ENCODE measurements at regions not wholly inside any gene's neighbourhood (a gene's known extent, or its start where the extent isn't known, plus 50 kb on each side); places are given as distances from the start of the nearest gene placed in this dataset.
"Not testable (repeated sequence)": the region's sequence is repeated elsewhere in the genome, so short reads cannot be mapped to it uniquely, and the experiment has no call there.

GRCh38 chr10:37480596-37480995, 355.2 kb downstream of the ANKRD30A start:
- H3K4me3 ChIP-seq; POLR2A ChIA-PET; BruUV-seq (replicated peaks); in situ Hi-C loops (cut with MboI); CTCF ChIA-PET; H3K27me3 ChIP-seq (replicated peaks in 1 of 2; ENCODE audit: control insufficient read depth in 2 of 2, insufficient read depth in 2 of 2, low read length in 1 of 2); H3K9me3 ChIP-seq (replicated peaks; ENCODE audit: control insufficient read depth, insufficient read depth, low read length); intact Hi-C loops (cut with micrococcal nuclease; ENCODE audit: unreplicated experiment); H3K79me2 ChIP-seq (ENCODE audit: control insufficient read depth, insufficient read depth, low read length); H3K9ac ChIP-seq (ENCODE audit: control insufficient read depth, insufficient read depth, low read length); RAD21 ChIA-PET (ENCODE audit: unreplicated experiment); DNase-seq (ENCODE audit: low read depth, low spot score); ATAC-seq; H3K27ac ChIP-seq (ENCODE audit: control insufficient read depth, insufficient read depth); H3K4me1 ChIP-seq (ENCODE audit: control insufficient read depth, insufficient read depth, low read length); H4K20me1 ChIP-seq (ENCODE audit: control insufficient read depth, insufficient read depth); H3K36me3 ChIP-seq (ENCODE audit: control insufficient read depth in 2 of 2, insufficient read depth in 2 of 2, low read length in 1 of 2); H3K4me2 ChIP-seq (ENCODE audit: control insufficient read depth, insufficient read depth); FAIRE-seq; H2AFZ ChIP-seq (ENCODE audit: control insufficient read depth, low read depth, low read length): not testable (repeated sequence)
- SMC1A ChIA-PET (ENCODE audit: uncharacterized antibody, unreplicated experiment) = interaction anchor here (1.5 kb wide), 1 partner anchor 8 kb away, joined by 3 read pairs; no protein-coding TSS in a partner anchor
- WGBS (ENCODE audit: insufficient coverage, insufficient replicate concordance, low lambda C conversion rate, missing lambda C conversion rate) = 41% methylated on average over 5 of the region's 5 CpGs

GRCh38 chr10:37479469-37479868, 354.1 kb downstream of the ANKRD30A start:
- Histone ChIP-seq H3K27me3 (replicated peaks in 1 of 2; ENCODE audit: control insufficient read depth in 2 of 2, insufficient read depth in 2 of 2, low read length in 1 of 2) (no peaks in the 10 kb centered on the region), H3K4me2 (ENCODE audit: control insufficient read depth, insufficient read depth) (no peak overlapping the region), H3K9ac (ENCODE audit: control insufficient read depth, insufficient read depth, low read length) (no peak overlapping the region), H3K36me3 (ENCODE audit: control insufficient read depth in 2 of 2, insufficient read depth in 2 of 2, low read length in 1 of 2) (no peaks in the 10 kb centered on the region), H3K4me1 (ENCODE audit: control insufficient read depth, insufficient read depth, low read length) (no peaks in the 10 kb centered on the region), H3K79me2 (ENCODE audit: control insufficient read depth, insufficient read depth, low read length) (no peaks in the 10 kb centered on the region), H3K27ac (ENCODE audit: control insufficient read depth, insufficient read depth) (no peak overlapping the region), H4K20me1 (ENCODE audit: control insufficient read depth, insufficient read depth) (no peaks in the 10 kb centered on the region), H3K4me3 (no peak overlapping the region), H2AFZ (ENCODE audit: control insufficient read depth, low read depth, low read length) (no peak overlapping the region), H3K9me3 (replicated peaks; ENCODE audit: control insufficient read depth, insufficient read depth, low read length) (no peaks in the 10 kb centered on the region)
- BruUV-seq (replicated peaks) = no TSS peak
- intact Hi-C loops (cut with micrococcal nuclease; ENCODE audit: unreplicated experiment) = no loop called here
- DNase-seq (ENCODE audit: low read depth, low spot score) (no peak), ATAC-seq (no peak), FAIRE-seq (no peak)
- WGBS (ENCODE audit: insufficient coverage, insufficient replicate concordance, low lambda C conversion rate, missing lambda C conversion rate) = 43% methylated on average over 7 of the region's 7 CpGs
- ChIA-PET CTCF (no interaction called here), POLR2A (interaction anchor here (0.7 kb wide), 1 partner anchor 64 kb away, joined by 3 read pairs; no protein-coding TSS in a partner anchor), RAD21 (ENCODE audit: unreplicated experiment) (no interaction called here), SMC1A (ENCODE audit: uncharacterized antibody, unreplicated experiment) (no interaction called here)
- in situ Hi-C loops (cut with MboI) = no loop called here
- TF ChIP-seq NBN (IDR thresholded peaks at IDR 0.05) (no peak), SUZ12 (IDR thresholded peaks at IDR 0.05; ENCODE audit: unreplicated experiment) (no peak), EED (IDR thresholded peaks at IDR 0.05; ENCODE audit: low read depth) (no peak), KLF5 (IDR thresholded peaks at IDR 0.05; ENCODE audit: partially characterized antibody) (no peak), PRDM15 (CRISPR knock-in tag; IDR thresholded peaks at IDR 0.05) (no peak), SUPT20H (IDR thresholded peaks at IDR 0.05; ENCODE audit: borderline replicate concordance, control insufficient read depth, low read depth, low read length) (no peak), BCL11A (IDR thresholded peaks at IDR 0.05; ENCODE audit: low read depth, low read length) (no peak), ZBTB33 (IDR thresholded peaks at IDR 0.05) (no peak), POLR2A (IDR thresholded peaks at IDR 0.05; ENCODE audit: low read depth, low read length) (no peak), SPI1 (IDR thresholded peaks at IDR 0.05; ENCODE audit: borderline replicate concordance, insufficient read depth, low read depth, low read length) (no peak), NR2C2 (IDR thresholded peaks at IDR 0.05; ENCODE audit: borderline replicate concordance, control insufficient read depth, insufficient read length, low read depth) (no peak)

Data from GM12878 (cell line).